HG02943 (cell line): ENCODE measurements at regions not wholly inside any gene's neighbourhood (a gene's known extent, or its start where the extent isn't known, plus 50 kb on each side); places are given as distances from the start of the nearest gene placed in this dataset.

ENCODE experiments used
- ATAC-seq: cut with Tn5 transposase; IDR thresholded peaks from one replicate; pipeline ENCODE4 v1.9.1; 2021; ENCODE audit warnings: mild to moderate bottlenecking, low read depth, moderate library complexity; ENCODE audit not compliant: unreplicated experiment

DNA sequence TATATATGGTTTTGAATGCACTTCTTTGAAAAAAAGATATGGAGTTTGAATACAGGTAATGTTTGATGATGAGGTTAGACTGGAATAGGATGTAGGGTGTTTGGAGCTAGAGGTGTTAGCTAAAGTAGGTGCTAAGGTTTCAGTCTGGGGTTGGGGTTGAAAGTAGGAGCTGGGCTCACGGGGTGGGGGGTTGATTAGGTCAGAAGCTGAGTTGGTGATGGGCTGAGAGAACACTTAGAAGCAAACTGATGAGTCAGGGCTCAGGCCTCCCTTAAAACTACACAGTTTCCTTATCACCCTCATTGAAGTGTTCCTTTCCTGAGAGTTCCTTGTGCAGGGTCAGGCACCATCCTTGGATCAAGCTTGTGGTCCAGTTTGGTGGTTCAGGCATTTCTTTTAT lies 308.8 kb upstream of the ADAMTS16 start:
- ATAC-seq = no peak

- ATAC-seq = no peak
These were observed 307.7 kb upstream of the ADAMTS16 start for GRCh38 chr5:4832471-4832870.

DNA sequence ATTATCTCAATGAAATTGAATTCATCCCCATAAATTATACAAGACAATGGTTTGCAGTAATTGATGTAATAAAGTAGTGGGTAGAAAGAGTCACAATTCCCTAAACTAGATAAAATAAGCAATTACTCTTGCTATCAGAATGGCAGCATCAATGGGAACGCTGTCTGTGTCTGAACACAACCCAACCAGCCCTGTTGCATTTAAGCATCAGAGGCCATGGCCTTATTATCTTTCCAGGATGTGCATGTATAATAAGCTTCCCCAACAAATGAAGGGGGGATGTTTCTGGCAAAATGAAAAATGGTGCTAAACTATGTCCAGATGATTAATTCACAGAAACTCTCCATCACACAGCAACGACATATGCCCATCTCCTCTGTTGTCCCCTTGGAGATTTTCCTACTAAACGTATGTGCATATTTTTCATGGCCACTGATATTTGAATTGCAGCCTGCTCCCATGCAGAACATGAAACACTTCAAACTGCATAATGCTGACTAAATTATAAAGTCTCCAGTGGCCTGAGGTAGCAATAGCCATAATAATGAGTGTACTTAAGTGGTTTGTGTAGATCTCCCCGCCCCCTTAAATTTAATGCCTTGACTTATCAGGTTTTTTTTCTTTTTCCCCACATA lies 306.9 kb upstream of the ADAMTS16 start:
- ATAC-seq = no peak

DNA sequence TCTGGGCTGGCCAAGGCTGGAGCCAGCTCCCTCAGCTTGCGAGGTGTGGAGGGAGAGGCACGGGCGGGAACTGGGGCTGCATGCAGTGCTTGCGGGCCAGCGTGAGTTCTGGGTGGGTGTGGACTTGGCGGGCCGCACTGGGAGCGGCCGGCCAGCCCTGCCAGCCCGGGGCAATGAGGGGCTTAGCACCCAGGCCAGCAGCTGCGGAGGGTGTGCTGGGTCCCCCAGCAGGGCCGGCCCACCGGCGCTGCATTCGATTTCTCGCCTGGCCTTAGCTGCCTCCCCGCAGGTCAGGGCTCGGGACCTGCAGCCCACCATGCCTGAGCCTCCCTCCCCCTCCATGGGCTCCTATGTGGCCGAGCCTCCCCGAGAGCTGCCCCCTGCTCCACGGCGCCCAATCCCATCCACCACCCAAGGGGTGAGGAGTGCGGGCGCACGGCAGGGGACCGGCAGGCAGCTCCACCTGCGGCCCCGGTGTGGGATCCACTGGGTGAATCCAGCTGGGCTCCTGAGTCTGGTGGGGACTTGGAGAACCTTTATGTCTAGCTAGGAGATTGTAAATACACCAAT lies 302.6 kb upstream of the ADAMTS16 start:
- ATAC-seq = no peak

DNA sequence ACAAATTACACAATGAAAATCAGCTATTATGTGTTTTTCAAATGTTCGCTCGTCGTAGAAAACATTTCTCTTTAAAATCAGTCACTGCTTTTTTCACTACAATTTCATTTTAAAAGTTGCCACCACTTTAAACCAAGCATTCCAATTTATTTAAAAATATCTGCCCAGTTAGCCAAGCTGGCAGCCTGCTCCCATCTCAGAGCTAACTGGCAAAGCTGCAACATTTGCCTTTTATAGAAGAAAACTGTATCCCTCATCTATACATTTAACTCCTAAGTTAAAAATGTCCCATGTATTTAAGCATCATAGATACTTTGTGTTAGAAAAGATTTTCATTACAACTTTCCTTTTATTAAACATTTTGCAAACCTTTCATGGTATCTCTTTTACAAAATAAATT lies 294.9 kb upstream of the ADAMTS16 start:
- no peak for ATAC-seq

DNA sequence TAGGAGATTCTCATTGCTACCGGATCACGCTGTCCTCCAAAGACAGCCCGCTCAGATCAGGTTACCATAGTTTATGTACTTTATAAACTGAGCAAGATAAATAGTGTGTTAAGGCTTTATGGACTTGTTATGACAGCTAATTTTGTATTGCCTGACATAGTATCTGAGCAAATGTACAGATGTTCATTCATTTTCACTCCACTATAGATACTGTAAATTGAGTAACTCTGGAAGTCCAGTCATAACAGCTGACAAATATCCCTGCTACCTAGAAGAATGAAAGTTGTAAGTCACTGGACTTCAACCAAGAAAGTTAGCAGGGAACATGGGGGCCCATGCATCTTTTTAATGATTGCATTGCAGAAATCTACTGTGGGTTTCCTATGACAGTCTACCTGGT lies 292.4 kb upstream of the ADAMTS16 start:
- ATAC-seq = no peak

- ATAC-seq = no peak
These were observed 285.1 kb upstream of the ADAMTS16 start for GRCh38 chr5:4855036-4855435.

DNA sequence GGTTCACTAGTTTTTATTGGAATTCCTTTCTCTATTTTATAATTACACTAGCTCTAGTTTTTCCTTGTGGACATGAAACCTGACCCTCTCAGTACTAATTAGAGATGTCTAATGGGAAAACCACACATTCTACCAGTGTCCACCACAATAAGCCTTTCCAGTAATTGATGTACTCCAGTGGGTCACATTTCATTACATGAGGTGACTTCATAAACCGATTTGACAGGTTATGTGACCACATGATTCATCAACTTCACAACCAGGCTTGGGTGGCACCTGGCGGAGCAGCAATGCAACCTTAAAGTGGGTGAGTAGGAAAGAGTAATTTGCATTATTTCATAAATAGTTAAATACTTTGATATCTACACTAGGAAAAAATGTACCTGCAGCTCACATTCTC lies 284.2 kb upstream of the ADAMTS16 start:
- no peak for ATAC-seq

DNA sequence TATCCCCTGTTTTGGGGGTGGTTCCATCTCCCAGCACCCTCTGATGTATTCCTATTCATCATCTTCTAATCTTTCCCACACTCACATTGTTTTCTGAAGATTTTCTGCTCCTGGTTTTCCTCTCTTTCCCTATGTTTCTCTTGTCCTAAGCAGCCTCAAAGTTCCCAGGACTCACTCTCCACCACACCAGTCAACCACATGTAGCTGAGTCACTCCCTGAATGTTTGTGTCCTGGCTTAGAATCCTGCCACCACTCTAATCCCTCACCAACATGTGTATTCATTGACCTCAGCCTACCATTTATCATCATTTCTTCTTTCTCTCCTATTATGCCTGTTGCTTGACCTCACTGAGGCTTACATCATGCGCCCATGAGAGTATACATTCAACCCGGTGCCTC lies 282.4 kb upstream of the ADAMTS16 start:
- no peak for ATAC-seq

- ATAC-seq = no peak
These were observed 280.5 kb upstream of the ADAMTS16 start for GRCh38 chr5:4859500-4860235.

DNA sequence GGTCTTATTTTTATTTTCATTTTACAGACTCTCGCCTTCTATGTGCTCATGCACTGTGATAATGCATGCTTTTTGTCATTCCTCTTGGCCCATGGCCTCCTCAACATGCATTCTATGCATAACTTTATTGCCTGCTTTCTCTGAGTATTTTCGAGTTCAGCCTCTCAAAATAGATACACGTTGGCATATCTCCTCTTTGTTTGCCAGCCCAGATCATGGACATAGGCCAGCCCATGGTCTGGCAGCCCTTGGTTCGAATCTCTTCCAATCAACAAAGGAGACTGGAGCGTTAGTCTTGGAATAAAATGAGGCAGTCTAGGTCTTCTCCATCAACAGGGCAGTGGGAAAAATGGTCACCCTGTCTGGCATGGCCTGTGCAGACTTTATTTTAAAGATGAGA lies 279.5 kb upstream of the ADAMTS16 start:
- no peak for ATAC-seq

GRCh38 chr5:4862500-4862899 lies 277.6 kb upstream of the ADAMTS16 start:
- no peak for ATAC-seq

- no peak for ATAC-seq
These were observed 273.9 kb upstream of the ADAMTS16 start for GRCh38 chr5:4866131-4866659.

- no peak for ATAC-seq
These were observed 273.3 kb upstream of the ADAMTS16 start for GRCh38 chr5:4866817-4867216.

DNA sequence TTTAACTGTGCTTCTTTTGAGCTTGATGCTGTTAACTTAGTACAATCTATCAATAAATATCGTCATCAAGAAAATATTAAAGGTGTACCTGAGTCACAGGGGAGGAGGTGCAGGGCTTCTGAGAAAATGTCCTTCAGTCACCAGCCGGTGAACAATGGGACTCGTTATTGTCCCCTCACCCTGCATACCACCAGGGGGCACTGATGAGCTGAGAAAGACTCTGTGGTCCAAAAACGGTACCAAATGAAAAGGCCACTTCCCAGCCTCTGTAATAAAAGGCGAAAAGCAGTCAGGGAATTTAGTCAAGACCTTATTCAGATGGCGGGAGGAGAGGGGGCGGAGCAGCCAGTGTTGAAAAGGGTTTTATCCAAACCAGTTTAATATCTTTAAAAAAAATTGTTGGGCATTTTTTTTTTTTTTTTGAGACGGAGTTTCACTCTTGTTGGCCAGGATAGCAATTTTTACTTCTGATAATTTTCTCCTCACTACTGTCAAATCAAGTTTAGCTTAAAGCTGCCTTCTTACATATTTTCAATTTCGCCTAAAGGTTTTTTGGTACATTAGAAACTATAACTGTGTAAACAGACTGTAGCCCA lies 271.9 kb upstream of the ADAMTS16 start:
- ATAC-seq = no peak

DNA sequence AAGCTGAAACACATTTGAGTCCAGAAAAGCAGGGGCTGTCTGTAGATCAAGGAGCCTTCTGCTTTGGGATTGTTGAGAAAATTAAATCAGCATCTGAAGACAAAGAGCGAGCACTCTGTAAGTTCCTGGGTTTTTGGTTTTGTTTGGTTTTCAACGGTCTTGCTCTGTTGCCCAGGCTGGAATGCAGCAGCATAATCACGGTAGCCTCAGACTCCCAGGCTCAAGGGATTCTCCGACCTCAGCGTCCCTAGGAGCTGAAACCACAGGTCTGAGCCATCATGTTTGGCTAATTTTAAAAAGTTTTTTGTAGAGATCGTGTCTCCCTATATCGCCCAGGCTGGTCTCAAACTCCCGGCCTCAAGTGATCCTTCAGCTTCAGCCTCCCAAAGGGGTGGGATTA lies 266.5 kb upstream of the ADAMTS16 start:
- ATAC-seq = no peak

DNA sequence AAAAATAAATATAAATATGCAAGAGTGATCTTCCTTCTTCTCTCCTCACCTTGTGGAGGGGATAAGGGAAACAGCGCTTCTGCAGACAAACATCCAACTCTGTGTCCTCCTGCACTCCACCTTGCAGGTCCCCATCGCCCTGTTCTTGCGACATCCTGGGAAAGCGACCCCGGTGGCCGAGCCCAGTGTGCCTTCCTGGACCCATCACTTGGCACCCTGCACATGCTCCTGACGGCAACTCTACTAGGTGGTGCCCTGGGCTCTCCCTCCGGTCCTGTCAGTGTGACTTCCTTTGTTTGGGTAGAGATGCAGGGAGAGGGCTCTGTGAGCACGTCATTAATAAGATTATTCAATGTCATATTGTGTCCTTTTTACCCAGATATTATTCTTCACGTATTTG lies 266.0 kb upstream of the ADAMTS16 start:
- ATAC-seq = no peak

DNA sequence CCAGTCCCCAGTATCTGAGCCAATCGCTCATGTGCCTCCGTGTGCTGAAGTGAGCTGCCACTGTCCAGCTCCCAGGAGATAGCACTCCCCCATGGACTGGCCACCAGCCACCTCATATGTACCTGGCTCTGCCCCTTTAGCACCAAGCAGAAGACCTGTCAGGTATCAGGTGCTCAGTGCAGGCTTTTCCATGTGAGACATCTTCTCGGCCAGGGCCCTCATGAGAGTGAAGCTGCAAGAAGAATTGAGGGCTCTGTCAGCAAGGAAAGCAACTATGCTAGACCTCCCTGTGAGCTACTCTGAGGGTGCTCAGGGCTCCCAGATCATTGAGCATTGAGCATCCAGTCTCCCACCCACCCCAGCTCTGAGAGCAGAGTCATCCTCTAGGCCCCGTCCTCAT lies 264.2 kb upstream of the ADAMTS16 start:
- no peak for ATAC-seq

DNA sequence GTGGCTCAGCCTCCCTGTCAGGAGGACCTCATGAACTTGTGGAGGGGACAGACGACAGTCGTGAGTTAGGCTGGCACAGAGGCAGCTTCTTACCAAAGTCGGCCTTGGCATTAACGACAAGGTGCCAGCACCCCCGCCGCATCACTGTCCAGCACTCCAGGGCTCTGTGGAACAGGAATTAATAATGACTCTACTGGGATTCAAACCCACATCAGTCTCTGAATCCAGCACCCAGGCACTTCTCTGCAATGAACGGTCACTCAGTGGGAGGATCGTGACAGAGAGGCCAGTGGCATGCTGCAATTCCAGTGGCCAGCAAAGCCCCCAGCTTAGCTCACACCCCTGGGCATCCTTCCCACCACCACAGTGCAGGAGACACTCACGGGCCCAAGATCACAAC lies 263.3 kb upstream of the ADAMTS16 start:
- no peak for ATAC-seq

- ATAC-seq = no peak
These were observed 262.6 kb upstream of the ADAMTS16 start for GRCh38 chr5:4877579-4877978.

- ATAC-seq = no peak
These were observed 261.1 kb upstream of the ADAMTS16 start for GRCh38 chr5:4879075-4879474.
